Mesodermal cell (in vitro differentiated cells): ENCODE measurements at regions not wholly inside any gene's neighbourhood (a gene's known extent, or its start where the extent isn't known, plus 50 kb on each side); places are given as distances from the start of the nearest gene placed in this dataset.
A peak's percentile ranks its signal among the peaks of the same experiment; 100 is the strongest.

Experiments used
- H3K27ac ChIP-seq: 2 replicates; pipeline ENCODE4 v1.7.0; 2013; ENCODE audit warnings: mild to moderate bottlenecking, low read depth, low read length, moderate library complexity; ENCODE audit not compliant: severe bottlenecking
- H3K36me3 ChIP-seq: 2 replicates; pipeline ENCODE4 v1.7.1; 2013; ENCODE audit warnings: mild to moderate bottlenecking, low read length, moderate library complexity; ENCODE audit not compliant: control insufficient read depth, insufficient read depth
- H3K4me1 ChIP-seq: one replicate; pipeline ENCODE4 v1.7.1; 2013; ENCODE audit warnings: mild to moderate bottlenecking, low read length; ENCODE audit not compliant: insufficient read depth, control insufficient read depth, poor library complexity, severe bottlenecking
- H3K4me3 ChIP-seq: 2 replicates; pipeline ENCODE4 v1.7.0; 2013; ENCODE audit warnings: low read length, control low read depth, mild to moderate bottlenecking; ENCODE audit not compliant: insufficient read depth, poor library complexity, severe bottlenecking; ENCODE audit errors: extremely low read depth
- H3K9me3 ChIP-seq: 2 replicates; pipeline ENCODE4 v1.7.1; 2013; ENCODE audit warnings: mild to moderate bottlenecking, low read length, moderate library complexity; ENCODE audit not compliant: control insufficient read depth
- WGBS, 2 experiments: methylation state at CpG; one replicate each; pipeline ENCODE4 v1.1.5; 2013; ENCODE audit warnings: missing lambda C conversion rate in 2 of 2; ENCODE audit not compliant: insufficient coverage in 2 of 2; 5-methylcytosine and 5-hydroxymethylcytosine counted together

DNA sequence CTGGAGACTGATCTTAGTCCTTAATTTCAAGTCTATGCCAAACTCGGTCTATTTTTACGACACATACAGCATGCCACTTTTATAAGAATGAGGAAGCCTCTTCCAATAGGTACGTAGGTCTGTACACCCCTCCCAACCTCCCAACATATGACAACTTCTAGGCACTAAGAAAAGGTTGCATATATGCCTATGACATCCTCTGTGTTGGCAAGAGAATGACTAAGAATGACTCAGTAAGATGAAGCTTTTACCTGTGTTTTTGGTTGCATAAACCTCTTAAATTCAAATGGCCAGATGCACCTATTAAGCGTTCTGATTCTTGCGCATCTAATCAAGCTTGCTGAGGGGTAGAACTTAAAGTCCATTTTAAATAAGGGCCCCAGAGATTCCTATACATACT is 586.4 kb upstream of the ZEB2 start:
- WGBS, 2 experiments = 92 to 100% methylated on average over 2 of the region's 5 CpGs
- Histone ChIP-seq H3K36me3 (no peaks in the 10 kb centered on the region), H3K27ac (no peak overlapping the region), H3K4me3 (no peak overlapping the region), H3K4me1 (peaks cover 5% of the 10 kb centered on the region), H3K9me3 (no peaks in the 10 kb centered on the region)

DNA sequence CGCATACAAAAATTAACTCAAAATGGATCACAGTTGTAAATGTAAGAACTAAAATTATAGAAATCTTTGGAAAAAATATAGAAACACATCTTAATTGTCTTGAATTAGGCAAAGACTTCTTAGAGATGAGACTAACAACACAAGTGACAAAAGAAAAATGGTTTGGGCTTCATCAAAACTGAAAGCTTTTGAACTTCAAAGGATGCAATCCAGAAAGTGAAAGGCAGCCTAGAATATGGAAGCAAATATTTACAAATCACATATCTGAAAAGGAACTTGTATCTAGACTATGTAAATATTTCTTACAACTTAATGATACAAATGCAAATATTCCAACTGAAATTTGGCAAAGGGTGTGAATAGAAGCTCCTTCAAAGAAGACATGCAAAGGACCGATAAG is 582.8 kb upstream of the ZEB2 start:
- H3K36me3 ChIP-seq = no peaks in the 10 kb centered on the region
- 100% methylated on average over 1 of the region's 2 CpGs for WGBS, 2 experiments
- H3K4me3 ChIP-seq = no peak overlapping the region
- H3K27ac ChIP-seq = no peak overlapping the region
- H3K4me1 ChIP-seq = no peaks in the 10 kb centered on the region
- no peaks in the 10 kb centered on the region for H3K9me3 ChIP-seq

GRCh38 chr2:145100301-145100700 is 580.4 kb upstream of the ZEB2 start:
- no peak overlapping the region for H3K27ac ChIP-seq
- WGBS, 2 experiments = 100% methylated on average over 1 of the region's 1 CpG; no CpG with 5 or more reads in 1 of the 2 experiments
- H3K9me3 ChIP-seq = no peaks in the 10 kb centered on the region
- H3K36me3 ChIP-seq = no peaks in the 10 kb centered on the region
- H3K4me3 ChIP-seq = no peak overlapping the region
- H3K4me1 ChIP-seq = no peaks in the 10 kb centered on the region

DNA sequence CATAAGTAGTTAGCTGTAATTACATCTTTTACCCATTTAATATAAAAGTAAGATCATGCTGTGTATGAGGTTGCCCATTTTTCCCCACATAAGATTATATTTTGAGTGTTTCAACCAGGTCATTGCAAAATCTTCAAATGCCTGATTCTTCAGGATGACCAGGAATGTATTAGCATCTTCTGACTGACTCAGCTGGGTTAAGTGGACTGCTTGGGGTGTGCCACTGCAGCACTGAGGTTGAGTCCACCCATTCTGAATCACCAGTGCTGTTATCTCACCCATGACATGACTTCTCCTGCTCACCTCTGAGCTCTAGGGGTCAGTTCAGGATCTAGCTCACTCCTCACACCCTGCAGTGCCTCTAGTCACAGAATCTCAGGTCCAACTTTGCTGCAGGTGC is 576.7 kb upstream of the ZEB2 start:
- Histone ChIP-seq H3K27ac (no peak overlapping the region), H3K36me3 (no peaks in the 10 kb centered on the region), H3K9me3 (peaks cover 10% of the 10 kb centered on the region), H3K4me1 (no peaks in the 10 kb centered on the region), H3K4me3 (no peak overlapping the region)

GRCh38 chr2:145095641-145096435 is 575.9 kb upstream of the ZEB2 start:
- Histone ChIP-seq H3K4me1 (no peaks in the 10 kb centered on the region), H3K4me3 (no peak overlapping the region), H3K36me3 (no peaks in the 10 kb centered on the region), H3K27ac (no peak overlapping the region), H3K9me3 (peaks cover 12% of the 10 kb centered on the region)
- no CpG with 5 or more reads among the region's 3 CpGs for WGBS, 2 experiments

- H3K27ac ChIP-seq = no peak overlapping the region
- H3K4me1 ChIP-seq = no peaks in the 10 kb centered on the region
- H3K4me3 ChIP-seq = no peak overlapping the region
- H3K36me3 ChIP-seq = no peaks in the 10 kb centered on the region
- H3K9me3 ChIP-seq = peaks cover 22% of the 10 kb centered on the region
These were observed 574.5 kb upstream of the ZEB2 start for GRCh38 chr2:145094370-145094769.

- H3K4me1 ChIP-seq = no peaks in the 10 kb centered on the region
- H3K27ac ChIP-seq = no peak overlapping the region
- H3K36me3 ChIP-seq = no peaks in the 10 kb centered on the region
- peaks cover 22% of the 10 kb centered on the region for H3K9me3 ChIP-seq
- no peak overlapping the region for H3K4me3 ChIP-seq
These were observed 572.0 kb upstream of the ZEB2 start for GRCh38 chr2:145091967-145092366.

- Histone ChIP-seq H3K27ac (no peak overlapping the region), H3K4me1 (no peaks in the 10 kb centered on the region), H3K4me3 (no peak overlapping the region), H3K36me3 (no peaks in the 10 kb centered on the region), H3K9me3 (peaks cover 22% of the 10 kb centered on the region)
- no CpG with 5 or more reads among the region's 2 CpGs for WGBS, 2 experiments
These were observed 571.2 kb upstream of the ZEB2 start for GRCh38 chr2:145090841-145091761.

DNA sequence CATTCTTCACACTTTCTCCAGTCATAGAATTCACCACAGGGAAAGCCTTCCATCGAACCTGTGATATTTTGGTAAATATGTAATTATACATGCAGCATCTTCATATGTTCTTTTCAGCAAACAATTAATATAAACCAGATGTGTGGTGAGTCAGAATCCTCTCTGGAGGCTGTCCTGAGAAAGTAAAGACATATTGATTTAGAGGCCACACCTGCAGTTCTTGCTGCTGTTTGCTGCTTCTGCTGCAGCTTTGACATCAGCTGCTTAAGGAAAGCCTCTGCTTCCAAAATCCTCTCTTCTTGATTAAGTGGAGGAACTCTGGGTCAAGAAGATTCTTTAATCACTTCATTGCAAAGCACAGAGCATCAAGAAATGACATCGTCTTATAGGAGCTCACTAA is 568.8 kb upstream of the ZEB2 start:
- WGBS, 2 experiments = 100% methylated on average over 1 of the region's 2 CpGs; no CpG with 5 or more reads in 1 of the 2 experiments

DNA sequence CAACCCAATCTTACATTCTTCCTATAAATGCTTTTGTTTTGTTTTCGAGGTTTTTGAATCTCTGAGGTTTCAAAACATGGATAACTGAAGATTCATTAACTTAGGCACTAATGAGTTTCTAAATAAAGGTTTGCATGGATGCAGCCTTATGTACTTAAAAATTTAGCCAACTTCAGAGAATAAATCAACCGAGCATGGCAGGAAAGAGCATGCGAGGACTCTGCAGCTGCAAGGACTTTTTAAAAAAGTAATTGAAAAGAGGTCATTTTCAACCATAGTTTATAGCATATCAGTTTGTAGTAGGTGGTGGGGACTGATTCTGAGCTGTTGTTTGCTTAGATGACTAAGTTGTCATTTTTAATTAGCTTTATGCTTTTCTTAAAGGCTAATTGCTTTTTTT is 567.0 kb upstream of the ZEB2 start:
- Histone ChIP-seq H3K9me3 (peaks cover 12% of the 10 kb centered on the region), H3K4me1 (no peaks in the 10 kb centered on the region), H3K36me3 (no peaks in the 10 kb centered on the region), H3K4me3 (no peak overlapping the region), H3K27ac (no peak overlapping the region)
- 90% methylated on average over 2 of the region's 3 CpGs; no CpG with 5 or more reads in 1 of the 2 experiments for WGBS, 2 experiments

More for the DNA sequence above, 568.8 kb upstream of the ZEB2 start:
- Histone ChIP-seq H3K4me3 (no peak overlapping the region), H3K4me1 (no peaks in the 10 kb centered on the region), H3K27ac (no peak overlapping the region), H3K36me3 (no peaks in the 10 kb centered on the region), H3K9me3 (peaks cover 22% of the 10 kb centered on the region)

GRCh38 chr2:145085612-145086011 is 565.7 kb upstream of the ZEB2 start:
- H3K36me3 ChIP-seq = no peaks in the 10 kb centered on the region
- H3K4me1 ChIP-seq = no peaks in the 10 kb centered on the region
- H3K4me3 ChIP-seq = no peak overlapping the region
- peaks cover 8% of the 10 kb centered on the region for H3K9me3 ChIP-seq
- H3K27ac ChIP-seq = peak overlapping the region; percentile 37
- WGBS, 2 experiments = 81 to 94% methylated on average over 2 to 3 of the region's 3 CpGs
